ENCODE measurements at regions not wholly inside any gene's neighbourhood (a gene's known extent, or its start where the extent isn't known, plus 50 kb on each side); places are given as distances from the start of the nearest gene placed in this dataset.

DNA sequence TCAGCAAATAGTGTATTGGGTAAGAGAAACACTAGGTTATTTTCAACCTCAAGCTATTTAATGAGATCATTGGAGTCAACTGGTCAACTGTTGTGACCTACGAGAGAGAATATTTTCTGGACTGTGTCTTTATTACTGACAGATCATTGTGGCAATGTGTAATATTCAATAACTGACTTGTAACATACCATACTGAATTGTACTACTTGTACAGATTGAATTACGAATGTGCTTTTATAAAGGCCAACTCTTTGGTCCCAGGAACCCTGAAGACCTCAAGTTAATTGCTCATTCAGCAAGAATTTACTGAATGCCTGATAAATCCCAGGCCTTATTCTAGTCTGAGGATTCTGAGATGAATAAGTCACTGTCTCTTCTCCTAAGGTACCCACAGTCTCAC is 56.1 kb upstream of the CAMK1G start:
- TF ChIP-seq POLR2A (IDR thresholded peaks at IDR 0.05): no peak
- TF ChIP-seq, protein P1, sequence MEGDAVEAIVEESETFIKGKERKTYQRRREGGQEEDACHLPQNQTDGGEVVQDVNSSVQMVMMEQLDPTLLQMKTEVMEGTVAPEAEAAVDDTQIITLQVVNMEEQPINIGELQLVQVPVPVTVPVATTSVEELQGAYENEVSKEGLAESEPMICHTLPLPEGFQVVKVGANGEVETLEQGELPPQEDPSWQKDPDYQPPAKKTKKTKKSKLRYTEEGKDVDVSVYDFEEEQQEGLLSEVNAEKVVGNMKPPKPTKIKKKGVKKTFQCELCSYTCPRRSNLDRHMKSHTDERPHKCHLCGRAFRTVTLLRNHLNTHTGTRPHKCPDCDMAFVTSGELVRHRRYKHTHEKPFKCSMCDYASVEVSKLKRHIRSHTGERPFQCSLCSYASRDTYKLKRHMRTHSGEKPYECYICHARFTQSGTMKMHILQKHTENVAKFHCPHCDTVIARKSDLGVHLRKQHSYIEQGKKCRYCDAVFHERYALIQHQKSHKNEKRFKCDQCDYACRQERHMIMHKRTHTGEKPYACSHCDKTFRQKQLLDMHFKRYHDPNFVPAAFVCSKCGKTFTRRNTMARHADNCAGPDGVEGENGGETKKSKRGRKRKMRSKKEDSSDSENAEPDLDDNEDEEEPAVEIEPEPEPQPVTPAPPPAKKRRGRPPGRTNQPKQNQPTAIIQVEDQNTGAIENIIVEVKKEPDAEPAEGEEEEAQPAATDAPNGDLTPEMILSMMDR (IDR thresholded peaks at IDR 0.05): no peak

Measured in lower leg skin (tissue), 3 donors.